Right ventricle myocardium inferior (tissue), 1 donor: ENCODE measurements at regions not wholly inside any gene's neighbourhood (a gene's known extent, or its start where the extent isn't known, plus 50 kb on each side); places are given as distances from the start of the nearest gene placed in this dataset.
"Not testable (repeated sequence)": the region's sequence is repeated elsewhere in the genome, so short reads cannot be mapped to it uniquely, and the experiment has no call there.

Experiments used
- ATAC-seq: fragments of 200-7000 bp; cut with Tn5 transposase; one replicate; pipeline ENCODE4 v1.9.1; 2020; ENCODE audit warnings: mild to moderate bottlenecking, moderate library complexity
- DNase-seq: peaks from one replicate; pipeline ENCODE4 v3.0.0; 2021; ENCODE audit errors: missing footprints
- intact Hi-C: fragments of 100-400 bp; cut with DNase I; formaldehyde crosslinking; loops from one replicate; pipeline ENCODE4 v1.11.0; 2022
- donor health status: DM: no; HTN: yes; CAD: no; lungs with severe emphysema.

DNA sequence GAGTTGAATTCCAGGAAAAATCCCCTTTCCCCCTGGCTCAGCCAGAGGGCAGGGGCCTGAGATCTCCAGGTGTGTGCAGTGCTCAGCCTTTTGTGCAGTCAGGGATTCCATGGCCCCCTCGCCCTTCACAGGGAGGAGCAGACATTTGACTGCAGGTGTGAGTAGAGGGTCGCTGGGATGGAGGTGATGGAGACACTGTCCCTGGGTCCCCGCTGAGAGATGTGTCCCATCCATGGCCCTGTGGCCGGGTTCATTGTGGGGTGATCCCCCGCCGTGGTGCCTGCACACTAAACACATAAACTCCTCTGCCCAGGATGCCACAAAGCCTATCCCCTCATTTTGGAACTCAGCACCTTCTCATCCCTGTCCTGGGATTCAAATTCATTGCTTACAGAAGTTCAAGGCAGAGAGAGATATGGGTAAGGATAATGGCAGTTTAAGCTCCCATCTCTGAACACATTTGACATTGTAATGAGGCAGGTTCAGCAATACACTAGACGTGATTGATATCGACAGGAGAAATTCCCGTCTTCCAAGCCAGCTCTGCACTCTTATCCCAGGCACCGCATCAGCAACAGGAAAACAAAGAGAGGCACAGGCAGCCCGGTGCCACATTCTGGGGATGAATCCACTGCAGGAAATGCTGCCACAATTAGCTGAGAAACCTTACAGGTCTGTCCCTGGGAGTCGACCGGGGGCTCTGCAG lies 55.3 kb upstream of the SFSWAP start:
- DNase-seq, intact Hi-C loops: not testable (repeated sequence)

DNA sequence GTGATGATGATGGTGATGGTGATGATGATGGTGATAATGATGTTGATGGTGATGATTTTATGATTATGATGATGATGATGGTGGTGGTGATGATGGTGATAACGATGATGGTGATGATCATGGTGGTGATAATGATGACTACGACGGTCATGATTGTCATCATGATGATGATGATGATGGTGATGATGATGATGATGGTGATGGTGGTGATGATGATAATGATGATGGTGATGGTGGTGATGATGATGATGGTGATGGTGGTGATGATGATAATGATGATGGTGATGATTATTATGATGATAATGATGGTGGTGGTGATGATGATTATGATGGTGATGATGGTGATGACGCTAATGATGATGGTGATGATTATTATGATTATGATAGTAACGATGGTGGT lies 54.1 kb upstream of the SFSWAP start:
- ATAC-seq, intact Hi-C loops, DNase-seq: not testable (repeated sequence)

More for the DNA sequence above, 55.3 kb upstream of the SFSWAP start:
- not testable (repeated sequence) for ATAC-seq

DNA sequence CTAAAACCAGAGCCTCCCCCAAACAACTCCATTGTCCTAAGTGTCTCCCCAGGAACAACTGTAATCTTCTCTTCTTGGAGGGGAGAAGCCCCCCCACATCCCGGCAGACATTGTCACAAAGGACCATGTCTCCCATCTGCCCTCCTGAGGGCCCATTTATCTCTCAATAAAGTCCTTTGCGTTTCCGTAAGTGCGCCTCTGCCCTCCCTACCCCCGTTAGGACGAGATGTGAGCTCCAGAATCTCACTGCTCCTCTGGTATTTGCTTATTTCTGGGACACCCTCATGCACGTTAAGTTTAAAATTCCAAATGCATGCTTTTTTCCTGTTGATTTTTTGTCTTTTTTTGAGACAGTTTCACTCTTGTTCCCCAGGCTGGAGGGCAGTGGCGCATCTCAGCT lies 52.3 kb upstream of the SFSWAP start:
- intact Hi-C loops, ATAC-seq, DNase-seq: not testable (repeated sequence)

DNA sequence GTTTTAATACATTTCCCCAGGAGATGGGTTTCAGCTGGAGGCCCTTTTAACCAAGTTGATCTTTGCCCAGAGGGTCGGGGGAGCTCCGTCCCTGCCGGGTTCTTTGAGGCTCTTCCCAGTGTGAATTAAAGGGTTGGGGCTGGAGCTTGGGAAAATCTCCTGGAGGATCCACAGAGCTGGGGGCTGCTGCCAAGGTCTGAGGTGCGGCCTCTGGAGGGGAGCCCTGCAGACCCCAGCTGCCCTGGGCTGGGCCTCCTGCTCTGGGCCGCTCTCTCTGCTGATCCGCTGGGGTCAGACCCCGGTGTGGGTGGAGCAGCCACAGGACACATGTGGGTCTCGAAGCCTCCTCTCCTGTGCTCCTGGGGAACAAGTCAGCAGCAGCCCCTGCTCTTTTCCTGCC lies 51.4 kb upstream of the SFSWAP start:
- intact Hi-C loops, DNase-seq, ATAC-seq: not testable (repeated sequence)

DNA sequence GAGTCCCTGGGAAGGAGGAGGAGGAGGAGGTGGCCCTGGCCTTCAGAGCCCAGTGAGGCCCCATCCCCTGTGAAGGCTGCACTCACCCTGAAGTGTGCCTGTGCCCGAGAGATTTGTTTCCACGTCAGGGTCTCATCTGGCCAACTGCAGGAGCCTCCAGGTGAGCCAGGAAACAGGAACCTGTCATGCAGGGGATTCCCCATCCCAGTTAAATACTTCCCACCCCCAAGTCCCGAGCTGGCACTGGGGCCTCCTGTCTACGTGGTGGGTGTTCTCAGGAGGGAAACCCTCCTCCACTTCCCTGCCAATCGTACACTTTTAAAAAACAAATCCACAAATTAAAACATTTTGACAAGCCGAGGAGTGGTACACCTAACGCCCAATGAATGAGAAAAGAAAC lies 50.9 kb upstream of the SFSWAP start:
- intact Hi-C loops, DNase-seq, ATAC-seq: not testable (repeated sequence)

DNA sequence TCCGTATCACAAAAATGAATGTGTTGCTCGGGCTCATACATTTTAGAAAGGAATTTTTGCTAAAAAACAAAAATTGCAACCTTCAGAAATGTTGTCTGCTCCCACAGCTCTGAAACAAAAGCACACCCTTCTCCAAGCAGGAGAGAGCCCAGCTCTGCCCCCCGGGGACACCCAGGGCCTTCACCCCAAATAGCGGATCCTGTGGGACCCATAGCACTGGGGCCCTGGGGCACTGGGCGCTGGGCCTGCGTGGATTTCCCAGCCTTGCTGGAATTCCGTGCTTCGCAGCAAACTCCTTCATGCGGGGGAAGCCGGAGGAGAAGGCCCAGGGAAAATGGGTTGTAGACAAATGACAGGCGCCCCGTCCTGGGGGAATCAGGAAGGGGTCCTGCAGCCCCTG lies 50.5 kb upstream of the SFSWAP start:
- ATAC-seq, intact Hi-C loops, DNase-seq: not testable (repeated sequence)
